K562 (cell line): ENCODE measurements at regions not wholly inside any gene's neighbourhood (a gene's known extent, or its start where the extent isn't known, plus 50 kb on each side); places are given as distances from the start of the nearest gene placed in this dataset.

ENCODE experiments used
- NR3C1 ChIP-seq: sonication (generic); formaldehyde crosslinking; IDR thresholded peaks from 2 replicates; pipeline ENCODE4 v1.8.1; 2022; ENCODE audit warnings: missing genetic modification reagents
- RNF2 ChIP-seq: sonication (generic); IDR thresholded peaks from 2 replicates; pipeline ENCODE4 v1.6.1; 2016
- YY1 ChIP-seq, 3 experiments: IDR thresholded peaks; 2 replicates each; pipeline ENCODE4 v1.6.1; 2011; ENCODE audit warnings: low read length in 2 of 3, mild to moderate bottlenecking in 2 of 3, moderate library complexity in 2 of 3, borderline replicate concordance in 1 of 3, control low read depth in 1 of 3, low read depth in 1 of 3; ENCODE audit not compliant: insufficient read depth in 3 of 3, insufficient replicate concordance in 2 of 3, control insufficient read depth in 1 of 3, insufficient read length in 1 of 3; ENCODE audit errors: extremely low read depth in 1 of 3

- TF ChIP-seq RNF2, result no peak
- no peak for TF ChIP-seq NR3C1
- no peak for TF ChIP-seq YY1 (IDR thresholded peaks at IDR 0.05; ENCODE audit: borderline replicate concordance in 1 of 3, control insufficient read depth in 1 of 3, extremely low read depth in 1 of 3, insufficient read depth in 3 of 3, insufficient read length in 1 of 3, insufficient replicate concordance in 2 of 3, low read depth in 1 of 3, low read length in 2 of 3)
These were observed 753.6 kb downstream of the CENPC start for GRCh38 chr4:66791686-66792085.
